Limb (tissue), 2 donors: ENCODE measurements at regions not wholly inside any gene's neighbourhood (a gene's known extent, or its start where the extent isn't known, plus 50 kb on each side); places are given as distances from the start of the nearest gene placed in this dataset.
"Not testable (repeated sequence)": the region's sequence is repeated elsewhere in the genome, so short reads cannot be mapped to it uniquely, and the experiment has no call there.

Experiments used
- DNase-seq, 2 donors: peaks; one replicate each; pipeline ENCODE4 v3.0.0-alpha.2; 2016; ENCODE audit errors: extremely low spot score in 2 of 2

GRCh38 chr5:39662945-39663344 is 238.2 kb upstream of the DAB2 start:
- DNase-seq = no peak

GRCh38 chr5:39661026-39661779 is 236.4 kb upstream of the DAB2 start:
- DNase-seq = no peak

- DNase-seq = no peak
Observed at GRCh38 chr5:39660020-39660419, 235.2 kb upstream of the DAB2 start.

GRCh38 chr5:39658866-39659265 is 234.1 kb upstream of the DAB2 start:
- DNase-seq = no peak

- DNase-seq = no peak
Observed at GRCh38 chr5:39657943-39658342, 233.2 kb upstream of the DAB2 start.

- no peak for DNase-seq
Observed at GRCh38 chr5:39656600-39656999, 231.8 kb upstream of the DAB2 start.

GRCh38 chr5:39654715-39655114 is 229.9 kb upstream of the DAB2 start:
- DNase-seq = no peak

GRCh38 chr5:39652481-39652880 is 227.7 kb upstream of the DAB2 start:
- not testable (repeated sequence) for DNase-seq

GRCh38 chr5:39652036-39652435 is 227.3 kb upstream of the DAB2 start:
- no peak for DNase-seq

GRCh38 chr5:39650008-39650762 is 225.4 kb upstream of the DAB2 start:
- no peak for DNase-seq

GRCh38 chr5:39648848-39649227 is 224.1 kb upstream of the DAB2 start:
- no peak for DNase-seq

- no peak for DNase-seq
Observed at GRCh38 chr5:39648085-39648847, 223.5 kb upstream of the DAB2 start.

- no peak for DNase-seq
Observed at GRCh38 chr5:39640552-39640951, 215.8 kb upstream of the DAB2 start.

- DNase-seq = no peak
Observed at GRCh38 chr5:39639618-39640089, 214.9 kb upstream of the DAB2 start.

- DNase-seq = no peak
Observed at GRCh38 chr5:39638813-39639212, 214.0 kb upstream of the DAB2 start.

- DNase-seq = no peak
Observed at GRCh38 chr5:39633057-39633456, 208.3 kb upstream of the DAB2 start.

- DNase-seq = no peak
Observed at GRCh38 chr5:39631958-39632357, 207.2 kb upstream of the DAB2 start.

GRCh38 chr5:39629946-39630345 is 205.2 kb upstream of the DAB2 start:
- DNase-seq = no peak

GRCh38 chr5:39628348-39628747 is 203.6 kb upstream of the DAB2 start:
- DNase-seq = no peak

- no peak for DNase-seq
Observed at GRCh38 chr5:39624890-39625289, 200.1 kb upstream of the DAB2 start.

- DNase-seq = no peak
Observed at GRCh38 chr5:39624268-39624886, 199.6 kb upstream of the DAB2 start.
